ENCODE measurements at regions not wholly inside any gene's neighbourhood (a gene's known extent, or its start where the extent isn't known, plus 50 kb on each side); places are given as distances from the start of the nearest gene placed in this dataset.
"Not testable (repeated sequence)": the region's sequence is repeated elsewhere in the genome, so short reads cannot be mapped to it uniquely, and the experiment has no call there.

DNA sequence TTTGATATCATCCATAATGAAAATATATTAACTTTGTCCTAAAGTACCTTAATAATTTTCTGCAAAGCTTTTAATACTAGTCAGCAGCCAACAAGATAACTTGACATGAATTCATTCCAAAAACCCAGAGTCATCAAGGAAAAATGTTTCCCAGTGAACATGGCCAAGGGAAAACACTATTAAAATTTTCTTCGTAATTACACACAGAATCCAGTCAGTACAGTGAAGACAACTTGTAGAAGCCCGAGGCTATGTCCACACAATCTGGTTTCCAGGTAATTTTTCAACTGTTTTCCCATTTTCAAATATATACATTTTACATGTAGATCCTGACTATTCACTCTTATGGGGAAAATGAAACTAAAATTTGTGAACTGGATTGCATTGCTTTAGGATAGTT lies 600.9 kb downstream of the CDH8 start:
- H3K4me3 ChIP-seq (ENCODE audit: low read depth, low read length): no peak overlapping the region

DNA sequence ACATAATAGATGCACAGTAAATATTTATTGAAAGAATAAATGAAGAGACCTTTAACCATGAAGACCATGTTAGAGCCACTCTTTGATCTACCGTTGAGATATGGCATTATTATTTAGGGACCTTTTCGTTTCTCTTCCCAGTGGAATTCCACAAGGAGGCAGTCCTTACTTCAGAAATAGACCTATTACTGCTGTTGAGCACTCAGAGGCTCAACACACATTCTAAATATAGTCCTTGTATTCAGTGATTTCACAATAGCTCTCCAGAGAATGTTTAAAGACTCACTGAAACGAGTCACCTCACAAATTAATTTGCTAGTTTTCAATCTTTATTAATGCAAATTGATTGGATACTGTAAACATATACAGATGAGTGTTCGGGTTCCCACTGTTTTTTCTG lies 603.8 kb downstream of the CDH8 start:
- no peak overlapping the region for H3K4me3 ChIP-seq (ENCODE audit: low read depth, low read length)

DNA sequence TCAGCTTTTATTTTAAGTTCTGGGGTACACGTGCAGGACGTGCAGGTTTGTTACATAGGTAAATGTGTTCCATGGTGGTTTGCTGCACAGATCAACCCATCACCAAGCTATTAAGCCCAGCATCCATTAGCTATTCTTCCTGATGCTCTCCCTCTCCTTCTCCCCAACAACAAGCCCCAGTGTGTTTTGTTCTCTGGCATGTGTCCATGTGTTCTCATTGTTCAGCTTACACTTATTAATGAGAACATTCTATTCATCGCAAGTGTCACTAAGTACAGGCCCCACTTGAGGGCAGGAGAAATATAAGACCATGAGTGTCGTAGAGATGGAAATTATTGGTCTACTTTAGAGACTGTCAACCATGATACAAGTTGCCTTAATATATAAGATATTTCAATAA lies 615.1 kb downstream of the CDH8 start:
- no peak overlapping the region for H3K4me3 ChIP-seq (ENCODE audit: low read depth, low read length)

DNA sequence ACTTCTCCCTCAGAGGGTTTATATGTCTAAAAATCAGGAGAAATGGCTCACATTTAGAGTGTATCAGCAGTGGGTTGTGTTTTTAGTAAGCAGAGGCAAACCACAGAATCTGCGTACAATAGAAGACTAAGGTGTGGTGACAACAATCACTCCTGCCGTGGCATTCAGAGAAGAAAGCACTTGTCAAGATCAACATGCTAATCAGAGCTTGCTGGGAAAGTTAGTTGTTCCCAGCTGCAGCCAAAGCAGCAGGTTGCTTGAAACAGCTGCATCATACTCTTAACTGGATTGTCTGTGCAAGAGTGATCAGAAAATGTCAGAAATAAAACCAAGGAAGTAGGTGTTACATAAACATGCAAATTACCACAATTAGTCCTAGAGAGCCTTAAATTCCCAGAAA lies 616.4 kb downstream of the CDH8 start:
- no peak overlapping the region for H3K4me3 ChIP-seq (ENCODE audit: low read depth, low read length)

DNA sequence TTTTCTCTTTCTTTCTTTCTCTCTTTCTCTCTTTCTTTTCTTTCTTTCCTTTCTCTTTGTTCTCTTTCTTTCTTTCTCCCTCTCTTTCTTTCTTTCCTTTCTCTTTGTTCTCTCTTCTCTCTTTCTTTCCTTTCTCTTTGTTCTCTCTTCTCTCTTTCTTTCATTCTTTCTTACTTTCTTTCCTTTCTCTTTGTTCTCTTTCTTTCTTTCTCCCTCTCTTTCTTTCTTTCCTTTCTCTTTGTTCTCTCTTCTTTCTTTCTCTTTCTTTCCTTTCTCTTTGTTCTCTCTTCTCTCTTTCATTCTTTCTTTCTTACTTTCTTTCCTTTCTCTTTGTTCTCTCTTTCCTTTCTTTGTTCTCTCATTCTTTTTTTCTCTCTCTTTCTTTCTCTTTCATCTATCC lies 617.4 kb downstream of the CDH8 start:
- not testable (repeated sequence) for H3K4me3 ChIP-seq (ENCODE audit: low read depth, low read length)

DNA sequence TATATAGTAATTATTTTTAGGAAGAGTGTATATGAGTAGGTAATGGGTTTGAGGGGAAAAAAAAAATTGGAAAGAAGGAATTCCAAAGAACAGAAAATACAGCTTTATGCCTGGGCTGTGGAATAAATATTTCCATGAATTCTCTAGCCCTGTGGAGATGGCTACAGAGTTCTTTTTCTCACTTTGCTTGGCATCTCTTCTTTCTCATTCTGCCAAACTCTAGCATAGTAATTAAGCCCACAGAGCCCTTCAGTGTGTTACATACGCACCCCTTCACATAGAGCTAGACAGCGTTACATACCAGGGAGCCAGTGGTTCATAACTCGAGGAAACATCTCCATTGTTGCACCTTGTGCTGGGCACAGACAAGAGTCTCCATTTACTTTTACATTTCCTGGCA lies 621.1 kb downstream of the CDH8 start:
- no peak overlapping the region for H3K4me3 ChIP-seq (ENCODE audit: low read depth, low read length)

DNA sequence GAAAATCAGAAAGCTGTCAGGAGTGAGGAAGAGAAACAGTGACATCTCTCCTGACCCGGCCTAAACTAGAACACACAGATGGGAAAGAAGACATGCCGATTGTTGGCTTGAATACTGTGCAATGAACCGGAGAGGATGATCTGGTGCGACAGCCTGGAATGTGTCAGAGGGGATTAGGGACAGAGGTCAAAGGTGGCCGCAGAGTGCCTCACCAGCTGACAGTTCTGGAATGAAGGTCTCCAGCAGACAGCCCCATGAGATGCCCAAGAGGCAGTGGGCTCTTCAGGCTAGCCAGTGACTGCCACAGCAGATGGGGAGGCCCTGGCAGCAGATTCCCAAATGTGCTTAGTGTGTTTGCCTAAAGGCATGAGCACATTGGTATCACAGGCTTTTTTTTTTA lies 623.2 kb downstream of the CDH8 start:
- H3K4me3 ChIP-seq (ENCODE audit: low read depth, low read length): no peak overlapping the region

DNA sequence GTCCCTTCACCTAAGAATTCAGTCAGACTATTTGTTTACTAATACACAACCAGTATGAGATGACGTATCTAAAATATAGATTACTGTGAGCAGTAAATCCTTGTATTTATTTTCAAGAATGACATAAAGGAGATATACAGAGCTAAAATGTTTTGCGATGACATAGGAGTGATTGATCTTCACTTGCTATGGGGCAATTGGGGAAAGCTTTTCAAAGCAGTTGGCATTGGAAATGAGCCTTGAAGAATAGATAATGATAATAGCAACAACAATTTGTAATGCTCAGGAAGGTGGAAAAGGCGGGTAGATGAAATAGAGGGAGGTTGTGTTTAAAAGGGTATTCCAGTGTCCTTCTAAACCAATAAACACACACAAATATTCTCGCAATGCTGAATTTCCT lies 623.7 kb downstream of the CDH8 start:
- no peak overlapping the region for H3K4me3 ChIP-seq (ENCODE audit: low read depth, low read length)

DNA sequence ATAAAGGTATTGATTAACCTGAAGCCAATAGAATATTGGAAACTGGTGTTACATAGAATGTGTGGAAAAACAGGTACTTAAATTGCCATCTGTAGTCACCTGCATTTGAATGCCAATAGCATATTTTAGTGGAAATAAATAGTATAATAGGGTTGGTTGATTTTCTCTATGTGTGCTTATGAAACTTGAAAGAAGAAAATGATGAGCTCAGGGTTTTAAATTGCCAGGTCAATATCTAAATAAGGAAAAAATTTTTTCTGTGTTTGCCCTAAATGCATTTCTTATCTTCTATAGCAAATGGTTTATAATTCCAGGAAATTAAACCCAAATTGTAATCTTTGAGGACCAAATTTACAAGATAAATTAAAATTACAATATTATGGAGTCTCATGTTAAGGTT lies 626.6 kb downstream of the CDH8 start:
- no peak overlapping the region for H3K4me3 ChIP-seq (ENCODE audit: low read depth, low read length)

DNA sequence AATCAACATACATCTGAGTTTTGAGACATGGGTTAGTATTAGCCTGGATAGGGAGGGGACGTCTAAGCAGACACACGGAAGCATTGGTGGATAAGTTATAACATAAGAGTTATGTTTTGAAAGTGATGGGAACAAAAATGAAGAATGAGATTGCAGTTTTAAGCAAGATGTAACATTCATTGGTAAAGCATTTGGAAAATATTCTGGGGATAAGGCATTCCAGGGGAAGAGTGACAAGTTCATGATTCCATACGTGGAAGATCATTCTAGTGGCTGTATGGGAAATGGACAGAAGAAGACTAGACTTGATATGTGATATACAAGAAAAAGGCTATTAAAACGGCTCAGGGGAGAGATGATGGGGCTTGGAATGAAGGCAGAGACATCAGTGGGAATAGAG lies 632.9 kb downstream of the CDH8 start:
- no peak overlapping the region for H3K4me3 ChIP-seq (ENCODE audit: low read depth, low read length)

DNA sequence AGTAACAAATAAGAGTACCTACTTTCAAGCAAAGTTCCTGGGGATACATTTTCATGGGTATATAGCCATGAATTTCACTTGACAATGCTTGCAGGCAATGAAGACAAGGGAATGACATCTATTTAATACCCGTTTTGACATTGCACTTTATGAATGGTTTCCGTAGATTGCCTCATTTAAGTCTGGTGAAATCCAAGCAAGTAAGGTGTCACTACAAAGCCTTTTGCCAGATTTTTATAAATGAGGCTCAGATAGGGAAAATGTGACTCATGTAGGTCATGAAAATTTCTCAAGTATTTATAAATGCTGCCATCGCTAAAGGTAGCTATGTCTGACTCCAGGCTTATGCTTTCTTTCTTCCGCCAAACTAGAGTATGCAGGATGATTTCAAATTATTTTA lies 644.3 kb downstream of the CDH8 start:
- H3K4me3 ChIP-seq (ENCODE audit: low read depth, low read length): no peak overlapping the region

DNA sequence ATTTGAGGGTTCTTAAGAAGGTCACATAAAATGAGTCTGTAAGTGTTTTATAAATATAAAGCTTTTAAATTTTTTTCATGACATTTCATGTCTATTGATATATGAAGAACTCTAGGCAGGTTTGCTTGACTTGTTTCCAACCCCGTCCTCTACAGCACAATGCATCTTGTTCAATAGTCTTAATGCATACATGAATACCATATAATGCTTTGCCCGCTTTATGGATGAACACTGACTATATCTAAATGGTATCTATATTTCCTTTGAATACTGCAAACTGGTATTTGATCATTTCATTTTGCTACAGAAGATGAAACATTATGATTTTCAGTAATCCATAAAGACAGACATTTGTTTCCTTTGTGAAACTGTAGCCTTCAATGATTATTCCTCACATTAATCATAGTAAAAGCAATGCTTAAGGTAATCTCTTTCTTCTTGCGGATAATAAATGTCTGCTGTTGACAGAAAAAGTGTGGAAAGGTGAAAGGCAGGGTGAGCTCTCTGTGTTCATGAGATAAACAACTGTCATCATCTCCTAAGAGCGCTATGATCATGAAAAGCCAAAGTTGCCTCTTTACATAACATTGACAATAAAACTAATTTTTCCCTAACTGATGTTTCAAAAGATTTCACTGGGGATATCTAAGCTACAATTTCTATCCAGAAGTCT lies 645.1 kb downstream of the CDH8 start:
- H3K4me3 ChIP-seq (ENCODE audit: low read depth, low read length): no peak overlapping the region

DNA sequence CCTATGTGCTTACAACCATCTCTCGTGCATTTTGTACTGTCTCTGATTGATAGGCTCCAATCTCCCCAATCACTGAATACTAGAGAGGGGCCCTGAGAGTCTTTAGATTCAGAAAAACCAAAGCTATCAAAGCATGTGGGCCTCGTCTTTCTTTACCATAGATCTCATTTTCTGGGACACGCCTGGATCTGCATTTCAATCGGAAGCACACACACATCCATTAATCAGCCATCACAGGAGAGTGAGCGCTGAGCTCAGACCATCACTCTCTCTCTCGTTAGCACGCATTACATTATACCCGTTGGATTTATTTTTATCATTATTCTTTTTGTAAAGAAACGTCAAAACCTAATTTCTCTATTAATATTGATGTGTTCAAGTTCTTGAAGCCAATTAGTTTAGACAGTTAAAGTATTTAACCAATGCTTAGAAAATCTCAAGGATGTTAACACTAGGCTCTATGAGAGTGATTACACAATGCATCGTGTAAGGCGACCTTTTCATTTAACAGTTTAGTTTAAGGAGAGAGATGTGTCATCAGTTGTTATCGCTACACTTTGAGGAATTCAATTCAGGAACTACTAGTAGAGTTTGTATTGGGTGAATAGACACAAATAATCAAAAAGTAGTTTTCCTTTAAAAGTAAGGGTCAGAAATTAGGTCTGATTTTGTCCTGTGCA lies 650.7 kb downstream of the CDH8 start:
- no peak overlapping the region for H3K4me3 ChIP-seq (ENCODE audit: low read depth, low read length)

DNA sequence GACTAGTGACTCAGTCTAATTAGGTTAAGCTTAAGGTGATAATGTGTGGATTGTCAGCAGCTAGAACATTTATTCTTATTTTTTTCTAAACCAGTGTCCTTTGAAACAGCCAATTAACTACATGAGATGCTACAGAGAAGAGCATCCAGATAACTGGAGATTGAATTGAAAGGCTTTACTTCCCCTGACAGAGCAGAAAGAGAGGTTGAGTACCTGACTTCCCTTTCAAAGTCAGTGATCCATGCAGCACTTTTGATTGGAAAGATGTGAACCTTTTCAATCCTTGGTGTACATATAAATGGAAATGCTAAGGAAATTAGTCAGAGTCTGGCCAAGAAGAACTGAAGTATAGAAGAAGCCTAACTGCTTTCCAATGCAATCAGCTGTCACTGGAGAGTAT lies 653.8 kb downstream of the CDH8 start:
- no peak overlapping the region for H3K4me3 ChIP-seq (ENCODE audit: low read depth, low read length)

DNA sequence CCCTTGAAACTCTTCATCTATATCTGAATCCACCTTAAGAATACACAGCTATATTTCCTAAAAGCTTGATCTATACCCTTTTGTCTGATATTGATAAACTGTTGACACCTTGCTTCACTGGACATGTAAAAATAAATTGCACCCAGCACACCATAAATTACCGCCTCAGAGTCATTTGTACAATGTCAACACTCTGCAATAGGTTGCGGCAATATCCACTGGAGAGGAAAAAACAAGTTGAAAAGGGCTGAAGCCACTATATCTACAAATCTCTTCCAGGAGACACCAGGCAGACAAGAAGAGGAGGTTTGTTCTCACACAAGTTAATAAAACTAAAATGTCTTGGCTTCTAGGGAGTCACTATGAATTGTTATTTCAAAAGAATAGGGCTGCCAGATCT lies 656.9 kb downstream of the CDH8 start:
- no peak overlapping the region for H3K4me3 ChIP-seq (ENCODE audit: low read depth, low read length)

DNA sequence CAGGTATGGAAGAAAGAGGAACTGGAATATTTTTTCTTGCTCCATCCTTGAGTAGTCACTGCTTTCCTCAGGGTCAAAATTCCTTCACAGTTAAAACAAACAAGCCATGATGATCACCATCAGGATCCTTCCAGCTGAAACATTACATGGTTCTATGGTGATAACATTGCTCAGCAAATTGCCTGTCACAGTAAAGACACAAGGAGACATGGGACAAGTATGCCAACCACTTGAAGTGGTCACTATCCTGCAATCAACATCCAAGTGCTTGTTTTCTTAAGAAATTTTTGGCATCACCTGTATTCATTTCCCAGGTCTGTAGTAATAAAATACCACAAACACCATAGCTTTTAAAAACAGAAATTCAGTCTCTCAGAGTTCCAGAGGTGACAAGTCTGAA lies 662.2 kb downstream of the CDH8 start:
- no peak overlapping the region for H3K4me3 ChIP-seq (ENCODE audit: low read depth, low read length)

DNA sequence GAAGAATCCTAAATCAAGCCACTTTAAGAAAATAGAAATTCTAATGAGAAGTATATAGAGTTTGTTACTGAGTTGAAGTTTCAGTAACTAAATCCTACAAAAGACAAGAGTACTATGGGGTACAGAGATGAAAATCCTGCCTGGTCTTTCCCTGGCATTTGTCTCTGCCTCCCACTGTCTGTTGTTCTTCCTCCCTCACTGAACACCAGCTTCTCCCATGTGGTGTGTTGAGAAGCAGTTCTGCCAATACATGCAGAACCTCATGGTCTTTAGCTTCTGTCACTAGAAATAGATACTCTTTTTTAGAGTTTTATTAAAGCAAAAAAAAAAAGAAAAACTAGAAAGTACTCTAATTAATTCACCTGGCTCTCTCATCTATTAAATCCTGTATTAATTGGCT lies 664.4 kb downstream of the CDH8 start:
- no peak overlapping the region for H3K4me3 ChIP-seq (ENCODE audit: low read depth, low read length)

DNA sequence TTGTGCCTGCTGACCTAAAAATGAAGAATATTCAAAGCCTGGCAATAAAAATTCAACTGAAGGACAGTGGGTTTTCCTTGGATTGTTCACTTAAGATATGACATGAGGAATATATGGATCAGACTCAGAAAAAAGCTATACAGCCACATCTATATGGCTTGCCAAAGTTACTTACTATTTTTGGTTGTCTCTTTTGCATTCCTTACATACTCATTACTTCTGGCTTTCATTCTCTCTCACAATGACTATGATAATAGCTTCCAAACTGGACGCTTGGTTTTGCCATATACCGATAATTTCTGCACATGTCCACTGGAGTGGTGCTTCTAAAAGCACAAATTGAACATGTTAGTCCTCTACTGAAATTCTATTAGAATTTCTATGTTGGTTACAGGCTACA lies 664.9 kb downstream of the CDH8 start:
- H3K4me3 ChIP-seq (ENCODE audit: low read depth, low read length): no peak overlapping the region

DNA sequence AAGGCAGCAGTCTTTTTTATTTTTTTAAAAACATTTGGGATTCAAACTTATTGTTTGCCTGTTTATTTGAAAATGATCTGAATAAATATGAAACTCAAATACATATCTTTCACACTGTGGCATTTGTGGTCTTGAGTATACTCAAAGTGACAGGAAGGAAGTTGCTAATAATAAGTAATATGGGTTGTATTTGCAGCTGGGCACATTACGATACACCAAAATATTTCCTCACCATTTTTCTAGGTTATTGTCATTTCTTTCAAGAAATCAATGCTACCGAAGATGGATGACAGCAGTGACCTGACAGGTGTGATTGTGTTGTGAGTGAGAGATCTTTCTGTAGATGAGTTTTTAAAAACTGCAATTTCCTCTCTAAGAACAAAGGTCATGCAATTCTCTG lies 665.7 kb downstream of the CDH8 start:
- H3K4me3 ChIP-seq (ENCODE audit: low read depth, low read length): no peak overlapping the region

DNA sequence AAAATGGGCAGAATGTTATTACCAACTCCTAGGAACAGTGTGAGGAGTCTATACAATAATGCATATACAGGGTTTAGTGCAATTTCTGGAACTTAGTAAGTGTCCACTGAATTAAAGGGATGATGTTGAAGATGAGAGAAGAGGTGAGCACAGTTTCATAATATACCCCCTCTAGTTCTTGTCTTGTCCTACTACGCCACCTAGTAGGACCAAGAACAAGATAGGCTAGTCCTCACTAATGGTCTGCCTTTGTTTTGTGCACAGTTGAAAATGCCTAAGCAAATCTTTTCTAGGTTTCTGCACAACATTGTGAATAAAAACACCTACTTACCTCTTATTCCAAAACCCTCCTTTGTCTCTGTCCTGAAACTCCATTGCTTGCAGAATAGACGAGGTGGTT lies 670.2 kb downstream of the CDH8 start:
- no peak overlapping the region for H3K4me3 ChIP-seq (ENCODE audit: low read depth, low read length)

DNA sequence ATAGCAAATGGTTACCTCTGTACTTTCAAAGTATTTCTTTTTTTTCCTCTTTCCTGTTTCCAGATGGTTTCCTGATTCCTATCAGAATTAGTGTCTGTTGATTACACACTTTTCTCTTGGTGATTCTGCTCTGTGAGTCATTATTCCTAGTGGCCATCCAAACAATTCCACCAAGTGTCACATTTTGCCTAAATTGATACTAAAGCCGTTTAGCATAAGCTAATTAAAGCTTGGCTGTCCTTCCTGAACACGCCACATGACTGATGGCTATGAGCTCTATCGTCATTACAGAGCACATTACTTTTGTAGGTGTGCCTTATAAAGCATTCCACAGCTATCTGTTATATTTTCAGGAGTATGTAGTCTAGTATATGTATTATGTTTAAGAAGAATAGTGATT lies 671.2 kb downstream of the CDH8 start:
- no peak overlapping the region for H3K4me3 ChIP-seq (ENCODE audit: low read depth, low read length)

DNA sequence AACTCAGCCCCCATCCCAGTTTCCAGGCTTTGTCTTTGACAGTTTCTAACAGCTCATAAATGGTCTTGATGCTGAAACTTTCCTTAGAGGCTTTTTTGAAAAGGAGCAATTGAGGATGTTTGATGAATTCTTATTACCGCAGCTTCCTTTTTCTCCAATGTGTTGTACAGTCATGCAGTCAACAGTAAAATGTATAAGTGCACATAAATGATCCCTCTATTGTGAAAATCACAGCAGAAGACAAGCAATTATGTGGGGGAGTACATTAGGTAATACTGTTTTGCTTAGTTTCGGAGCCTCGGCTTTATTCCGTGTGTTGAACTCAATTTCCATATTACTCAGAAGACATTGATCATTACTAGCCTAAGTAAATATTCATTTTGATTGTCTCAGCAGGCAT lies 673.7 kb downstream of the CDH8 start:
- no peak overlapping the region for H3K4me3 ChIP-seq (ENCODE audit: low read depth, low read length)

DNA sequence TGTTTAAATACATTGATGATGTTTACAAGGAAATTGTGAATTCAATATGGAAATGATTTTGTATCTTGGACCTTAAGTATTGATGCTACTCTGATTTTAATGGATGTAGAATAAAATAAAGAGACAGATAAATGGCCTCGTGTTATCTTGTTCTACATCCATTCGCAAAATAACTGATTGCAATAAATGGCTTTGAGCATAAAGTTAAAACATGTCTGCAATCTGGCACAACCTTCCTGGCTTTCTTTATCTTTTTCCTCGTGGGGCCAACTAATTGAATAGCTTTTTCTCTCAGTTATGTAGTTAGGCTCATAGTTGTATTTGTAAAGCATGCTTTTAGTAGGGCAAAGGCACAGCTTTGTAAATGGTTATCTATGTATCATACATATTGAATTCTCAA lies 691.4 kb downstream of the CDH8 start:
- no peak overlapping the region for H3K4me3 ChIP-seq (ENCODE audit: low read depth, low read length)

Measured in iPS-11a (cell line).